HepG2 (cell line): ENCODE measurements at regions not wholly inside any gene's neighbourhood (a gene's known extent, or its start where the extent isn't known, plus 50 kb on each side); places are given as distances from the start of the nearest gene placed in this dataset.

ENCODE experiments used
- ATAC-seq: fragments of 200-7000 bp; cut with Tn5 transposase; 3 replicates; pipeline ENCODE4 v1.9.1; 2020; ENCODE audit warnings: mild to moderate bottlenecking, moderate library complexity
- BruUV-seq: library from RNA; stranded (reverse); fragments of 400-500 nt; replicated peaks from 2 replicates; lab custom pipeline; 2021; lab: Mats Ljungman, UMichigan
- CTCF ChIA-PET: fragments of 300-600 bp; formaldehyde crosslinking; extraction: SDS; loops from one replicate; lab custom pipeline; 2021; ENCODE audit warnings: low total read pairs, inconsistent platforms, low intra/inter-chr PET ratio; lab: Yijun Ruan, JAX
- POLR2A ChIA-PET: fragments of 350-600 bp; sonication (Branson Sonifier 250); formaldehyde crosslinking; loops from one replicate; lab custom pipeline; 2020; ENCODE audit warnings: antibody characterized with exemption, inconsistent platforms; lab: Yijun Ruan, JAX
- DNase-seq: peaks from one replicate; pipeline ENCODE4 v3.0.0-alpha.2; 2015; ENCODE audit warnings: low spot score
- FAIRE-seq: peaks from 3 replicates; lab custom pipeline; 2011; peaks lifted over from hg19 to GRCh38; lab: Jason Lieb, UNC
- H2AFZ ChIP-seq: one replicate; pipeline ENCODE4 v1.6.1; 2011; ENCODE audit warnings: low read length, inconsistent platforms
- H3K27ac ChIP-seq: fragments of 300-600 bp; 3 replicates; pipeline ENCODE4 v1.8.0; 2011; ENCODE audit warnings: mixed run types, mild to moderate bottlenecking, mixed read lengths, low read length, inconsistent platforms; ENCODE audit not compliant: insufficient read depth; ENCODE audit errors: extremely low read length
- H3K27me3 ChIP-seq, 2 experiments: fragments of 200-600 bp in 1 of 2; 2 replicates in 1 of 2; 3 replicates in 1 of 2; pipeline versions ENCODE4 v1.6.0 to v1.8.0; 2011; ENCODE audit warnings: low read length in 2 of 2, mild to moderate bottlenecking in 2 of 2, moderate library complexity in 2 of 2, inconsistent platforms in 1 of 2; ENCODE audit not compliant: insufficient read depth in 2 of 2, control insufficient read depth in 1 of 2
- H3K36me3 ChIP-seq, 2 experiments: fragments of 200-600 bp in 1 of 2; replicated peaks in 1 of 2; 2 replicates in 1 of 2; 3 replicates in 1 of 2; pipeline versions ENCODE4 v1.5.1 to v1.8.0; 2011; ENCODE audit warnings: low read length in 2 of 2, inconsistent platforms in 1 of 2; ENCODE audit not compliant: insufficient read depth in 2 of 2, control insufficient read depth in 1 of 2
- H3K4me1 ChIP-seq: 2 replicates; pipeline ENCODE4 v1.5.1; 2012; ENCODE audit warnings: low read length, inconsistent platforms; ENCODE audit not compliant: insufficient read depth
- H3K4me2 ChIP-seq: 2 replicates; pipeline ENCODE4 v1.6.0; 2011; ENCODE audit warnings: low read depth, low read length, inconsistent platforms
- H3K4me3 ChIP-seq, 3 experiments: fragments of 200-600 bp in 1 of 3; sonication (generic), shearing (Covaris generic) in 1 of 3; replicated peaks in 1 of 3; 2 replicates each; pipeline ENCODE4 v1.5.1; 2011 to 2016; ENCODE audit warnings: low read length in 3 of 3, inconsistent platforms in 2 of 3, low read depth in 2 of 3, mild to moderate bottlenecking in 2 of 3, control low read depth in 1 of 3, mixed read lengths in 1 of 3; ENCODE audit not compliant: insufficient read depth in 1 of 3
- H3K79me2 ChIP-seq: one replicate; pipeline ENCODE4 v1.6.1; 2011; ENCODE audit warnings: low read length, inconsistent platforms; ENCODE audit not compliant: insufficient read depth
- H3K9ac ChIP-seq: 2 replicates; pipeline ENCODE4 v1.6.0; 2011; ENCODE audit warnings: mild to moderate bottlenecking, low read depth, low read length, inconsistent platforms; ENCODE audit not compliant: insufficient read depth
- H3K9me3 ChIP-seq: 2 replicates; pipeline ENCODE4 v1.5.1; 2012; ENCODE audit warnings: mild to moderate bottlenecking, low read length
- H4K20me1 ChIP-seq: 2 replicates; pipeline ENCODE4 v1.6.0; 2011; ENCODE audit warnings: inconsistent platforms, mild to moderate bottlenecking, low read length, moderate library complexity; ENCODE audit not compliant: insufficient read depth
- ATAD3A ChIP-seq: sonication (generic); formaldehyde crosslinking; IDR thresholded peaks from 2 replicates; pipeline ENCODE4 v1.4.0; 2020; ENCODE audit warnings: missing genetic modification reagents
- ATF7 ChIP-seq, 2 experiments: fragments of 450-650 bp in 1 of 2; sonication (generic) in 1 of 2; formaldehyde crosslinking in 1 of 2; IDR thresholded peaks; 2 replicates each; pipeline versions ENCODE4 v1.4.0 to v1.6.1; 2016 to 2020; ENCODE audit warnings: antibody characterized with exemption in 1 of 2, mild to moderate bottlenecking in 1 of 2, missing genetic modification reagents in 1 of 2
- CEBPB ChIP-seq: IDR thresholded peaks from 2 replicates; pipeline ENCODE4 v1.6.1; 2011; ENCODE audit warnings: low read depth, low read length, improper control_type of control experiment, borderline replicate concordance
- DNMT3B ChIP-seq: conservative IDR thresholded peaks from 2 replicates; pipeline ENCODE4 v1.6.1; 2016; ENCODE audit warnings: missing biosample characterization, control low read depth
- FOSL2 ChIP-seq: sonication (generic); formaldehyde crosslinking; IDR thresholded peaks from 2 replicates; pipeline ENCODE4 v1.4.0; 2020; ENCODE audit warnings: missing genetic modification reagents
- IRX3 ChIP-seq: sonication (generic); formaldehyde crosslinking; IDR thresholded peaks from 2 replicates; pipeline ENCODE4 v1.8.1; 2023; ENCODE audit warnings: mild to moderate bottlenecking, low read depth, missing genetic modification reagents, borderline replicate concordance
- MAFF ChIP-seq: IDR thresholded peaks from 2 replicates; pipeline ENCODE4 v1.6.1; 2011; ENCODE audit warnings: low read depth, low read length, improper control_type of control experiment
- NRL ChIP-seq: sonication (generic); formaldehyde crosslinking; IDR thresholded peaks from 2 replicates; pipeline ENCODE4 v1.5.0; 2020; ENCODE audit warnings: missing genetic modification reagents, mild to moderate bottlenecking, moderate library complexity, borderline replicate concordance
- RCOR2 ChIP-seq: IDR thresholded peaks from 2 replicates; pipeline ENCODE4 v1.6.1; 2016; ENCODE audit warnings: missing biosample characterization, missing genetic modification reagents
- SRF ChIP-seq: IDR thresholded peaks from 2 replicates; pipeline ENCODE4 v1.6.1; 2011; ENCODE audit warnings: mild to moderate bottlenecking, low read depth, low read length, moderate library complexity
- ZBTB14 ChIP-seq: sonication (generic); formaldehyde crosslinking; IDR thresholded peaks from 2 replicates; pipeline ENCODE4 v1.4.0; 2020; ENCODE audit warnings: missing genetic modification reagents
- ZKSCAN1 ChIP-seq: fragments of 150-350 bp; IDR thresholded peaks from 2 replicates; pipeline ENCODE4 v1.6.1; 2014; ENCODE audit warnings: low read length
- ZNF12 ChIP-seq: sonication (generic); formaldehyde crosslinking; IDR thresholded peaks from 2 replicates; pipeline ENCODE4 v1.5.0; 2020; ENCODE audit warnings: missing genetic modification reagents
- ZNF160 ChIP-seq: sonication (generic); formaldehyde crosslinking; IDR thresholded peaks from 2 replicates; pipeline ENCODE4 v1.8.0; 2022; ENCODE audit warnings: mild to moderate bottlenecking, inconsistent platforms, missing genetic modification reagents
- ZNF333 ChIP-seq: sonication (generic); formaldehyde crosslinking; IDR thresholded peaks from 2 replicates; pipeline ENCODE4 v1.4.0; 2020; ENCODE audit warnings: mild to moderate bottlenecking, missing genetic modification reagents, borderline replicate concordance
- ZNF343 ChIP-seq: sonication (generic); formaldehyde crosslinking; IDR thresholded peaks from 2 replicates; pipeline ENCODE4 v1.4.0; 2020; ENCODE audit warnings: mild to moderate bottlenecking, missing genetic modification reagents
- ZNF772 ChIP-seq: sonication (generic); formaldehyde crosslinking; IDR thresholded peaks from 2 replicates; pipeline ENCODE4 v1.5.0; 2020; ENCODE audit warnings: mild to moderate bottlenecking, missing genetic modification reagents
- ZNF839 ChIP-seq: sonication (generic); formaldehyde crosslinking; IDR thresholded peaks from 2 replicates; pipeline ENCODE4 v1.4.0; 2020; ENCODE audit warnings: missing genetic modification reagents, mild to moderate bottlenecking, borderline replicate concordance
- WGBS: methylation state at CpG from one replicate; pipeline ENCODE4 v1.1.6; 2017; ENCODE audit warnings: low lambda C conversion rate; 5-methylcytosine and 5-hydroxymethylcytosine counted together
- in situ Hi-C: cut with HindIII; loops from 2 replicates; pipeline ENCODE4 v1.10.0; 2017; ENCODE audit warnings: low pct_unique_long_range_greater_than_20kb; ENCODE audit not compliant: extremely low pct_ligation_motif_present
- intact Hi-C: fragments of 100-400 bp; cut with micrococcal nuclease; formaldehyde crosslinking; loops from one replicate; pipeline ENCODE4 v1.10.0; 2022; ENCODE audit not compliant: unreplicated experiment
- TF ChIP-seq, protein P1 (sequence below): sonication (generic); formaldehyde crosslinking; IDR thresholded peaks from 2 replicates; pipeline ENCODE4 v1.8.1; 2023; ENCODE audit warnings: missing genetic modification reagents, inconsistent platforms, borderline replicate concordance

GRCh38 chr12:114835031-114835430 lies 151.1 kb upstream of the TBX3 start:
- in situ Hi-C loops = no loop called here
- H3K27me3 ChIP-seq = no peaks in the 10 kb centered on the region
- H4K20me1 ChIP-seq = no peaks in the 10 kb centered on the region
- no peak overlapping the region for H3K9ac ChIP-seq
- no peak for DNase-seq
- intact Hi-C loops = no loop called here
- ChIA-PET CTCF (no interaction called here), POLR2A (no interaction called here)
- 30% methylated on average over 2 of the region's 2 CpGs for WGBS
- H3K79me2 ChIP-seq = no peaks in the 10 kb centered on the region
- no peak overlapping the region for H2AFZ ChIP-seq
- H3K27ac ChIP-seq = no peak overlapping the region
- TF ChIP-seq ATF7 (IDR thresholded peaks at IDR 0.05) (no peak), ATF7 (CRISPR knock-in tag; IDR thresholded peaks at IDR 0.05) (no peak), FOSL2 (peak; percentile 28; the same call in 1 of the 2 replicates), ATAD3A (CRISPR knock-in tag) (no peak), ZNF839 (CRISPR knock-in tag) (no peak), ZNF343 (no peak), CEBPB (0 out of 2 replicates have a peak, but pooled peaks have one; percentile 14), ZNF12 (CRISPR knock-in tag) (peak; percentile 83)
- H3K4me3 ChIP-seq = no peak overlapping the region
- no peaks in the 10 kb centered on the region for H3K36me3 ChIP-seq
- no peak overlapping the region for H3K4me2 ChIP-seq
- H3K4me1 ChIP-seq = peaks cover 27% of the 10 kb centered on the region
- ATAC-seq = no peak
- FAIRE-seq = no peak
- no TSS peak for BruUV-seq
- no peaks in the 10 kb centered on the region; the same call in 1 of the 2 replicates for H3K9me3 ChIP-seq

DNA sequence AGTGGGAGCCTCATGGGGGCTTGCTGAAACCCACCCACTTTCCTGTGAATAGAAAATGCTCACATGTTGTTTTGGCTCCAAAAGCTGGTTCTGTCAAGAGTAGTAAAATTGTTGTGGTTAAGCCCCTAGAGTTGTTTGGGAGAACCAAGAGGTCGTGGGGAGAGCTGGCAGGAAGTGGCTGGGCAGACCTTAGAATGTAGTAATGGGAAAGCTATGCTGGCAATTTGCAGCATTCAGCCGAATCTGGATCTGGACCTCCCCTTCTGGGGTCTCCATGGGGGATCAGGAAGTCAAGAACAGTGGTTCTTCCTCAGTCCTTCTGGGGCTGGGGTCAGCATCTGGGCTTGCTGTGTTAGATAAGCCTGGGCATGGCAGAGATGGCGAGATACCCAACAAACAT lies 150.6 kb upstream of the TBX3 start:
- CTCF ChIA-PET = no interaction called here
- Histone ChIP-seq H4K20me1 (no peaks in the 10 kb centered on the region), H3K36me3 (no peaks in the 10 kb centered on the region), H3K4me3 (no peak overlapping the region), H3K4me1 (peaks cover 27% of the 10 kb centered on the region), H3K9me3 (no peaks in the 10 kb centered on the region; the same call in 1 of the 2 replicates), H3K79me2 (no peaks in the 10 kb centered on the region), H3K27me3 (no peaks in the 10 kb centered on the region), H3K9ac (no peak overlapping the region), H2AFZ (no peak overlapping the region), H3K4me2 (no peak overlapping the region), H3K27ac (no peak overlapping the region)
- FAIRE-seq (no peak), ATAC-seq (no peak), DNase-seq (no peak)
- in situ Hi-C loops (no loop called here), intact Hi-C loops (no loop called here)
- no TSS peak for BruUV-seq
- 11% methylated on average over 2 of the region's 3 CpGs for WGBS
- POLR2A ChIA-PET = interaction anchor here (0.7 kb wide), 1 partner anchor 131 kb away, joined by 4 read pairs; no protein-coding TSS in a partner anchor
- TF ChIP-seq RCOR2 (CRISPR knock-in tag) (no peak), ZNF772 (CRISPR knock-in tag) (no peak), ZKSCAN1 (no peak), ZNF333 (CRISPR knock-in tag) (no peak), DNMT3B (CRISPR knock-in tag) (no peak), NRL (CRISPR knock-in tag) (no peak), SRF (no peak), ZBTB14 (CRISPR knock-in tag) (no peak), IRX3 (CRISPR knock-in tag) (no peak), ZNF160 (CRISPR knock-in tag) (no peak), MAFF (no peak)
- TF ChIP-seq, protein P1, sequence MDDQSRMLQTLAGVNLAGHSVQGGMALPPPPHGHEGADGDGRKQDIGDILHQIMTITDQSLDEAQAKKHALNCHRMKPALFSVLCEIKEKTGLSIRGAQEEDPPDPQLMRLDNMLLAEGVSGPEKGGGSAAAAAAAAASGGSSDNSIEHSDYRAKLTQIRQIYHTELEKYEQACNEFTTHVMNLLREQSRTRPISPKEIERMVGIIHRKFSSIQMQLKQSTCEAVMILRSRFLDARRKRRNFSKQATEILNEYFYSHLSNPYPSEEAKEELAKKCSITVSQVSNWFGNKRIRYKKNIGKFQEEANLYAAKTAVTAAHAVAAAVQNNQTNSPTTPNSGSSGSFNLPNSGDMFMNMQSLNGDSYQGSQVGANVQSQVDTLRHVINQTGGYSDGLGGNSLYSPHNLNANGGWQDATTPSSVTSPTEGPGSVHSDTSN (CRISPR knock-in tag) = no peak
